ENCODE measurements at regions not wholly inside any gene's neighbourhood (a gene's known extent, or its start where the extent isn't known, plus 50 kb on each side); places are given as distances from the start of the nearest gene placed in this dataset.
"Not testable (repeated sequence)": the region's sequence is repeated elsewhere in the genome, so short reads cannot be mapped to it uniquely, and the experiment has no call there.

DNA sequence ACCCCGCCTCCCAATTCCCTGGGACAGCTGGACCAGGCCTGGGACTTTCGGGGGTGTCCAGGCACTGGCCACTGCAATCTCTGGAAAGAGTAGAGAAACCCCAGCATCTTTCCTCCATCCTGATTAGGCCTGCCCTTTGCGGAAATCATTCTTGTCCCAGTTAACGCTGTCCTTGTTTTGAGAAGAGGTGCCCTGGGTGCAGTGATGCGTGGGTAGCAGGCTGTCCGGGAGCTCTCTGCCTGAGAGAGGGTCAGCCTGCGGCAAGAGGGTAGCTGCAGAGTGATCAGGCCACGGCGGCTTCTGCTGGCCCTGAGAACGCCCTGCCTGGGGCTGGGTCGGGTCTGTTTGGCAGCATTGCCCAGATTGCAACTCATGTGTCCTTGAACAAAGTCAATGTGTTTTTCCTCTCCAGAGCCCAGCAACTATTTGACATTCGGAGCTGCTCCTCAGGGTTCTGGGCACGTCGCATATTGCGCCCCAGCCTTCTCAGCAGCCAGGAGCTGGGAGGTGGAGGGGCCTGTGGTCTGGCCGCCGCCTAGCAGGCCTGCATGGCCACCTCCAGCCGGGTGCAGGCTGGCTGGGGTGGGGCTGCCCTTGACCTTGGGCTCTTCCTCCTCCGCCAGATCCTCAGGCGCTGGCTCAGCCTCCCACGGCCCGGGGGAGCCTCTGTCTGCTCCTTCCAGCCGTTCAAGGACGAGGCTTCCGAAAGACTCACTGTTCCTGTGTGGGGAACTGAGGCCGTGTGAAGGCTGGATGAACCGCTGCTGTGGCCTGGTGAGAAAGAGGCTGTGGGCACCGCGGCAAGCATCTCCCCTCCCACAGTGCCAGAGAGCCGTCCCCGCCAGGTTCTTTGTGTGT, 150.1 kb upstream of the ZNF469 start:
- not testable (repeated sequence) for DNase-seq

DNA sequence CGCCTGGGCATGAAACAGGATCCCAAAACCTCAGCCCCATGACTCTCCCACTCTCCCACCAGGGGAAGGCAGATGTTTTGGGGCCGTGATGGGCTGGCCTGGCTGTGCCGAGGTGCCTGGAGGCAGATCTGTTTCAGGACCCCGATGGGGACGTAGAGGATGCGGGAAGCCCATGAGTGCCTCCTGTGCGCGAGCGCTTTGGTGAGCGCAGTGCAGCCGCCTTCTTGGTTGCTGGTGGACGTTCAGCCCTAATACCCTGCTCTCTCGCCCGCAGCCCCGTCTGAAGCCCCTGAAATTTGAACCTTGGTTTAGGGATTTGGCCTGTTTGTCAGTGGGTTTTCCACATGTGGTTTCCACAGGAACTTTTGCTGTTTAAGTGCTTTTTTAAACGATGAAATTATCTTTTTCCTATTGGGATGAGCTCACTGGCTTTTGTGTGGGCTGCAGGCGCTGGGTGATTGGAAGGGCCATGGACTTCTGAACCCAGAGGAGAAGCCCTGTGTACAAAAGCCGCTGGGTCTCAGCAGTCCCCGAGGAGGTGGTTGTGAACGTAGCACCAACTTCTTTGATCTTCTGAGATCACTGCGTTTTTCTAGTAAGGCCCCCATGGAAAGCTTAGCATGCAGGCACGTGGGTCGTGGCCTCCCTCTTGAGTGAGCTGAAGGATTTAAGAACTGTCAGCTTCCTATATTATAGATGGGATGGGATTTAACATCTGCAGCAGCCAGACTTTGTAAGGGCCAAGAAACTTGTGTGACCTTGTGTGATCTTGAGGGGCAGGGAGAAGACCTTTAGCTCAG, 148.9 kb upstream of the ZNF469 start:
- not testable (repeated sequence) for DNase-seq

DNA sequence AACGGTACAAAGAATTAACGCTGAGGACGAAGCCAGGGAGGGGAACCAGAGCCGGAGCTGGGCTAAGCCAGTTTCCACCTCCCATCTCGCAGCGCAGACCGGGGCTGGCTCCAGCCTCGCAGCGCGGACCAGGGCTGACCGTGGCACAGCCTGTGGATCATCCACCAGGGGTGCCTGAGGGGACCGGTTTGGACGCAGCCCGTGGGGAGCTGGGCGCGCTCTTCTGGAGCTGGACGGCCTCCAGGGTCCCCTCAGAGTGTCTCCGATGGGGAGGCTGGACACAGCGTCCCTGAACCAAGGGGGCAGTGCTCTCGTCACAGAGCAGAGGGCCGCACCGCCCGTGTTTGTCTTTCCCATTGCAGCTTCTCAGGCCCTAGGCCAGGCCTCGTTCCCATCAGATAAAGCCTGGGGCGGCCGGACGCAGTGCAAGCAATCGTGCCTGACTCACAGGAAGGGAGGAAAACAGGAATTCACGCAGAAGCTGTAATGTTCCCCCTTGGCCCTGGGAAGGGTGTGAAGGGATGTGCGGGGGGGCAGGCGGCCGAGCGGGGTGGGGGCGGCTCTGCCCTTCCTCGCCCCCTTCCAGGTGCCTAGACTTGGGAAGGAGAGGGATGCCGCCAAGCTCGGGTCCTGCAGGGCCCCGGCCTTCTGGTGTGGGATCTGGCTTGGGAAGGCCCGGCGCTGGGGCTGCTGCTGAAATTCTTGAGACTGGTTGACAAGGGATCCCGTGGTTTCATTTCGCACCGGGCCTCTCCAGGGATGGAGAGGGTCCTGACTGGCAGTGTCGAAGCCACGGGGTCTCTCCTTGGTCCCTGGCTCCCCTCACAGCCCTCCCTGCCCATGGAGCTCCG, 148.1 kb upstream of the ZNF469 start:
- peak; percentile 19 for DNase-seq

DNA sequence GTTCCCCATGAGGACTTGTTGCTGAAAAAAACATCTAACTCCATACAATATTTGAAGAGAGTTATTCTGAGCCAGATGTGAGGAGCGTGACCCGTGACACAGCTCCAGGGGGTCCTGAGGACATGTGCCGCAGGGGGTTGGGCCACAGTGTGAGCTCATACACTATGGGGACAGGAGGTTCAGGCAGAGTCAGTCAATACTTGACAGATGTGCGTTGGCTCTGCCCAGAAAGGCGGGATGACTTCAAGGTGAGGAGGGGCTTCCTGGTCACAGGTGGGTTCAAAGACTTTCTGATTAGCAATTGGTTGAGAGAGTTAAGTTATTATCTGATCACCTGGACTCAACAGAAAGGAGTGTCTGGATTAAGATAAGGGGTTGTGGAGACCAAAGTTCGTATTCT, 147.1 kb upstream of the ZNF469 start:
- DNase-seq = not testable (repeated sequence)

DNA sequence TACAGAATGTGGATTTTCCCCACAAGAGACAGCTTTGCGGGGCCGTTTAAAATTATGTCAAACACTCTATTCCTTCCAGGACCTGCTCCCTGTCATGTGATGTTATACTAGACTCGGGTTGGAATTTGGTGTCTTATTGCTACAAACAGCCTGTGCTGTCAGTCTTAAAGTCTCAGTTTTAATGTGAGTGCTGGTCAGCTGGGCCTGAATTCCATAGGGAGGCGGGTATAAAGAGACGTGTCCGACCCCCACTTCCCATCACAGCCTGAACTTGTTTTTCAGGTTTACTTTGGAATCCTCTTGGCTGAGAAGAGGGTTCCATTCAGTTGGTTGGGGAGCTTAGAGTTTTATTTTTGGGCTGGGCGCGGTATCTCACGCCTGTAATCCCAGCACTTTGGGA, 146.5 kb upstream of the ZNF469 start:
- DNase-seq = not testable (repeated sequence)

DNA sequence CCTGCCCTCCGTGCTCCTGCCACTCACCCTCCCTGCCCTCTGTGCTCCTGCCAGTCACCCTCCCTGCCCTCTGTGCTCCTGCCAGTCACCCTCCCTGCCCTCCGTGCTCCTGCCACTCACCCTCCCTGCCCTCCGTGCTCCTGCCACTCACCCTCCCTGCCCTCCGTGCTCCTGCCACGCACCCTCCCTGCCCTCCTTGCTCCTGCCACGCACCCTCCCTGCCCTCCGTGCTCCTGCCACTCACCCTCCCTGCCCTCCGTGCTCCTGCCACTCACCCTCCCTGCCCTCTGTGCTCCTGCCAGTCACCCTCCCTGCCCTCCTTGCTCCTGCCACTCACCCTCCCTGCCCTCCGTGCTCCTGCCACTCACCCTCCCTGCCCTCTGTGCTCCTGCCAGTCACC, 145.4 kb upstream of the ZNF469 start:
- DNase-seq = not testable (repeated sequence)

DNA sequence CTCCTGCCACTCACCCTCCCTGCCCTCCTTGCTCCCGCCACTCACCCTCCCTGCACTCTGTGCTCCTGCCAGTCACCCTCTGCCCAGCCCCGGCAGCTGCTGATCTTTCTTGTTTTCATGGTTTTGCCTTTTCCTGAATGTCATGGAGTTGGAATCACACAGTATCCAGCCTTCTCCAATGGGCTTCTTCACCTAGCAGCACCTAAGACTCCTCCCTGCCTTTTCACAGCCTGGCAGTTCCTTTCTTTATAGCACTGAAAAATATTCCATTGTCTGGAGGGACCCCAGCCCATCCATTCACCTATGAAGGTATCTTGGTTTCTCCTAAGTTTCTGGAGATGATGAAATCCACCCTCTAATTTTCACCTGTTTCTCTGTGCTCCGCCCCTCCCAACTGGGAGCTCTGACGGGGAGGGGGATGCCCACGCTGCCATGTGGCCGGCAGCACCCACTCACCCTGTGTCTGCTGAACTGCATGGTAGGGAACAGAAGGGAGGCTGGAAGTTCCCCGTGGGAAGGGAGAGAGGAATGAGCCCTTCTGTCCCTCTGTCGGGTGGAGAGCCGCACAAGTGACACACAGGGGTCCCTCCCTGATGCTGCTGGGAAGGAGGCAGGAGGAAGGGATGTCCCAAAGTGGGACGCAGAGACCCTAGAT, 144.9 kb upstream of the ZNF469 start:
- DNase-seq = not testable (repeated sequence)

DNA sequence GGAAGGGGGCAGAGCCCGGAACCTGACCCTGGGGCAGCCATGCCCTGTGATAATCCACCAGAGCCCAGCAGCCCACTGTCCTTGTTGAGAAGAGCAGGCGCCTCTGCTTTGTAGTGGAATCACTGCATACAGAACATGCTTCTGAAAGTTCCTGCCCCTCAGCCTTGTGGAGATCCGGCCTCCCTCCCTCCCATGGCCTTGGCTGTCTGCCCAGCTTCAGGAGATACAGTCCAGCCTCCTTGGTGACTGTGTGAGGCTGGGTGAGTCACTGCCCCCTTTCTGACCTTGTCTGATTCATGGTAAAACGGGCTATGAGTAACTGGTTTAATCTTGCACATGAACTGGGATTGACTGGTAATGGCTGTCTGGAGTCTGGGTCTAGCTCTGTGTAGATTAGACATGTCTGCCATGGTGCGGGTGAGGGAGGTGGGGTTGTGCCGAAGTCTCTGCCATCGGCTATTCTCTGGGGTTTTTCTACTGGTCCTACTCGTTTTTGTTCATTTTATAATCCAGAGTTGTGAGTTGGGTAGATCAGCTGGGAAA, 144.0 kb upstream of the ZNF469 start:
- DNase-seq = peak; percentile 94

DNA sequence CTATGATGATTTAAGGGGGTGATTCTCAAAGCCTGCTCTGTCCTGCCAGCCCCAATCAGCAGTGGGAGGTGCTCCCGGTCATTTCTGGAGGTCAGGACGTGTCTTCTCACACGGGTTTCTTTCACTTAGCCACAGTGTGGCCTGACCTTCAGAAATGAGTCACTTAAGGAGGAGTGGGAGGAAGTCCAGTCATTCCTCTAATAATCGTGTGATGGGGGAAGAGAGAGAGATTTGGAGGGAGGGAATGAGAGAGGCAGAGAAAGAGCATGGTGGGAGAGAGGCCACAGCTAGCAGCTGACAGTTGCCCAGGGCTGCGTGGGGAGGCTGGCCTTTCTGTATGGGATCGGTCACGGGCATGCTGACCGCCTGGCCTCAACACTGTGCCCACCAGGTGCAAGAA, 142.6 kb upstream of the ZNF469 start:
- peak; percentile 86 for DNase-seq

DNA sequence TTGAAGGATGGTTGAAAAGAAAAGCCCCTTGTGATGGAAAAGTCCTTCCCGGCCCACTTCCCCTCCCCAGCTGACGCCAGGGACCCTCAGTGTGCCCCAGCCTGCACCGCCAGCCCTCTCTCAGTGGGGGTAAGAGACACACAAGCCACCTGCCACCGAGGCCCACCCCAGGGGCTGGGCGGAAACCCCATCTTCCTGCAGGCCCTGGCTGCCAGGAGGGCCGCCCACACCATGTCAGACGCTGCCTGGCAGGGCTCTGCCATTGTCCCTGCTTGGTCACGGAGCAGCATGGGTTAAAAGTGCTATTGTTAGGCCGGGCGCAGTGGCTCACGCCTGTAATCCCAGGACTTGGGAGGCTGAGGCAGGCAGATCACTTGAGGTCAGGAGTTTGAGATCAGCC, 142.0 kb upstream of the ZNF469 start:
- not testable (repeated sequence) for DNase-seq

DNA sequence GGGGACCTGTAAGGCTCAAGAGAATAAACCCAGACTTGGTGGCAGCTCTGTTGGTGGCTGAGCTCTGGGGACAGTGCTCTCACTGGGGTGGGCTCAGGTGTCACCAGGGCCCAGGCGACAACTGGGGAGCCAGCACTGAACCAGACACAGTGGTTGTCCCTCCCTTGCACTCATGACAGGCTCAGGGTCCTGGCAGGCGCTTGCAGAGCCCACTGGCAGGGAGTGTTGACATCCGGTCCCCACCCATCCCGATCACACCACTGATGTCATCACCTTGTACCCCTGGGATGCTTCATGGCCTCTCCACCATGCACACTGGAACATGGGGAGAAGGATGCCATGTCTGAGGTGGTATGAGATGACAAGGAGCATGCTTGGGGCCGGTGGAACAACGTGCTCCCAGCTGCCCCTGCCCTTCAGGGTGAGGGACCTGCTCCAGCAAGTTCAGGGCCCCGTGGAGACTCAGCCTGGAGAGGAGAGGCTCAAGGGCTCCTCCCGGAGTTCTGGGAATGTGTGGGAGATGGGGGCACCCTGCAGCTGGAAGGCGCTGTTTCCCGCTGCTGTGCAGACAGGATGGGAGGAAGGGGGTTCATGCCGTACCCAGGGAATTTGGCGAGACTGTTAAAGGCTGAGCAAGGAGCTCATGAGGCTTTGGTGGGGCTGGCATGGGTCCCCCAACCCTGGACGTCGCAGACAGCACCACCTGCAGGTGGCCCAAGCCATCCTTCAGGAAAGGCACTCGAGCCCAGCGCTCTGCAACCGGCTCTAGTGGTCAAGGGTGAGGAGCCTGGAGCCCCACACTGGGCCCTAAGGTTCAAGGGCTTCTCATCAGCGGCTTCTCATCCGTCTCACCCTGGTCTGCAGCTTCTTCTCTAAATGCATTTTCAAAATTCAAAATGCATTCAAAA, 141.1 kb upstream of the ZNF469 start:
- not testable (repeated sequence) for DNase-seq

DNA sequence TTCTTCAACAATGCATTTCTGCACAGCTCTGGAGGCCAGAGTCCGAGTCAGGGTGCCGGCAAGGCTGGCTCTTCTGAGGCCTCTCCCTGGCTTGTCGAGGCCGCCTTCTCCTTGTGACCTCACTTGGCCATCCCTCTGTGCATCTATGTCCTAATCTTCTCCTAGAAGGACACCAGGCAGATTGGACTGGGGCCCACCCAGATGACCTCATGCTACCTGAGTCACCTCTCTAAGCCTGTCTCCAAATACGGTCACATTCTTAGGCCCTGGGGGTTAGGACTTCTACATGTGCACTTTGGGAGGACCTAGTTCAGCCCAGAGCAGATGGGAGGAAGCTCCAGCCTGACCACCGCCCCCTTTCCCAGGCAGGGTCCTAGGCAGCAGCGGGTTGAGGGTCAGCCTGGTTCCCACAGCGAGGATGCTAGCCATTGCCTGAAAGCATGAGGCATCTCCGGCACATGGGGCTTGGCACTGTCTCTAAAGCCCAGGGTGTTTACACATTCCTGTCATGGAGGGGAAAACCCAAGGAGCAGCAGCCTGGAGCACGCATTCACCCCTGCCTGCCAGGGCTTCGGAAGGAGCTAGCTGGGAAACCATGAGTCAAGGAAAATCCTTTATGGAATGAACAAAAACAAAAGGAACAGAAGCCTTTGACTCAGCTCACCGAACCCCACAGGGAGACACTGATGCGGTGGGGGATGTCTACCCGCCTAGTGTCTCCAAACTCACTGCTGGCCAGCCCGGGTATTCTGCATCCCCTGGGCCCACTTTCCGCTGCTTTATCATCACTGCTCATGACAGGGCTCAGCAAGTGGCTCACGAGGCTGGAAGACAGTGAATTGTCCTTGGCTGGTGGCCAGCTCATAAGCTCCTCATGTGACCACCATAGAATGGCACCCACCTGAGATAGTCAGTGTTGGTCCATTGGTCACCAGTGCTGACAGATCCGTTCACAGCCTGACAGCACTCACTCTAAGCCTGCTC, 140.2 kb upstream of the ZNF469 start:
- DNase-seq = peak; percentile 85

DNA sequence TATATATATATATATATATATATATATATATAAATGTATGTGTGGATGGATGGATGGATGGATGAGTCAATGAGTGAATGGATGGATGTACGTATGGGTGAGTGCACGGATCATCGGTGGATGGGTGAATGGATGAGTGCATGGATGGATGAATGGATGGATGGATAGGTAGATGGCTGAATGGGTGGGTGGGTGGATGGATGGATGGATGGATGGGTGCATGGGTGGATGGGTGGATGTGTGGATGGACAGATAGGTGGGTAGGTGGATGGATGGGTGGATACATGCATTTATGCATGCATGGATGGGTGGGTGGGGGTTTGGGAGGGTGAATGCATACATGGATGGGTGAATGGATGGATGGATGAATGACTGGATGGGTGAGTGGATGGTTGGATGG, 138.8 kb upstream of the ZNF469 start:
- DNase-seq = not testable (repeated sequence)

DNA sequence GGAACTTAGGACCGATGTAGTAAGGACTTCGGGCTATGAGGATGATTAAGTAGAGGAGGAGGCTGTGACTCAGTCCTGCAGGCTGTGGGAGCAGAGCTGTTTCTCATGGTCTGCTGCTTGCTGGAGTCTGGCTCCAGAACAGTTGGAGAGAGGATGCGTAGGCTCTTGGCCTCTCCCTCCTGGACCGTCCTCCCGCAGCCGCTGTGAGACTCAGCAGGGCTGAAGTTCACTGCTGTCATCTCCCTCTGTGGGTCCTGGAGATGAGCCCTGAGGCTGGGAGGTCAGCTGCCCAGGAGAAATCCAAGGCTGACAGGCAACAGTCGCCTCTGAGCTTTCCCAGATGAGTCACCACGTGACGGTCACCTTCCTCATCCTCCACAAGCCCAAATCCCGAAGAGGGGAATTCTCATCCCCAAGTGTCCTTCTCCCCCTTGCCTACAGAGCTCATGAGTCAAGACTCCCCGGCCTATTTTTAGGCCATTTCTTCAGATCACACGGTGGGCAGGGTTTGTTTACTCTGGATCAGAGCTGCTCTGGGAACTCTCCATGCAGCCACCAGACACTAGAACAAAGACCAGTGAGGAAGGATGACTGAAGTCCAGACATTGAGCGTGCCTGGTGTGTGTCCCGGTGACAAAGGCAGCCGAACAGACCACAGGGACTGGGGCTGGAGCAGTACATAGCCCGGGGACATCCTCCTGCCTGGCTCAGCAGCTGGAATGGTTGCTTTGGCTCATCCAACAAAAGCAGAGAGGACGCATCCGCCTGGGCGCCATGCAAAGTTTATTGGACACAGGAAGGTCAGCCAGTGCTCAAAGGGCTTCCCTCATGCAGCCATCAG, 137.3 kb upstream of the ZNF469 start:
- peak; percentile 92 for DNase-seq

DNA sequence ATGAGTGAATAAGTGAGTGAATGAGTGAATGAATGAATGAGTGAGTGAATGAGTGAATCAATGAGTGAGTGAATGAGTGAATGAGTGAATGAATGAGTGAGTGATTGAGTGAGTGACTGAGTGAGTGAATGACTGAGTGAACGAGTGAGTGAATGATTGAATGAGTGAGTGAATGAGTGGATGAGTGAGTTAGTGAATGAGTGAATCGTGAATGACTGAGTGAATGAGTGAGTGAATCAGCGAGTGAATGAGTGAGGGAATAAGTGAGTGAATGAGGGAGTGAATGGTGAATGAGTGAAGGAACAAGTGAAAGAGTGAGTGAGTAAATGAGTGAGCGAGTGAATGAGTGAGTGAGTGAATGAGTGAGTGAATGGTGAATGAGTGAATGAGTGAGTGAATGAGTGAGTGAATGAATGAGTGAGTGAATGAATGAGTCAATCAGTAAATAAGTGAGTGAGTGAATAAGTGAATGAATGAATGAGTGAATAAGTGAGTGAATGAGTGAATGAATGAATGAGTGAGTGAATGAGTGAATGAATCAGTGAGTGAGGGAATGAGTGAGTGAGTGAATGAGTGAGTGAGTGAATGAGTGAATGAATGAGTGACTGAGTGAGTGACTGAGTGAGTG, 135.7 kb upstream of the ZNF469 start:
- not testable (repeated sequence) for DNase-seq

DNA sequence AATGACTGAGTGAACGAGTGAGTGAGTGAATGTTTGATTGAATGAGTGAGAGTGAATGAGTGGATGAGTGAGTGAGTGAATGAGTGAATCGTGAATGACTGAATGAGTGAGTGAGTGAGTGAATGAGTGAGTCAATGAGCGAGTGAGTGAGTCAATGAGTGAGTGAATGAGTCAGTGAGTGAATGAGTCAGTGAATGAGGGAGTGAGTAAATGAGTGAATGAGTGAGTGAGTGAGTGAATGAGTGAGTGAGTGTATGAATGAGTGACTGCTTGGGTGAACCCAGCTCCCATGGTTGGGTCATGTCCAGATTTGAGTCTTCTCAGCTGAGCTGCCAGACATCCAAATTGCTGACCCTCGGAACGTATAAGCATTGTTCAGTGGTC, 135.2 kb upstream of the ZNF469 start:
- DNase-seq = not testable (repeated sequence)

DNA sequence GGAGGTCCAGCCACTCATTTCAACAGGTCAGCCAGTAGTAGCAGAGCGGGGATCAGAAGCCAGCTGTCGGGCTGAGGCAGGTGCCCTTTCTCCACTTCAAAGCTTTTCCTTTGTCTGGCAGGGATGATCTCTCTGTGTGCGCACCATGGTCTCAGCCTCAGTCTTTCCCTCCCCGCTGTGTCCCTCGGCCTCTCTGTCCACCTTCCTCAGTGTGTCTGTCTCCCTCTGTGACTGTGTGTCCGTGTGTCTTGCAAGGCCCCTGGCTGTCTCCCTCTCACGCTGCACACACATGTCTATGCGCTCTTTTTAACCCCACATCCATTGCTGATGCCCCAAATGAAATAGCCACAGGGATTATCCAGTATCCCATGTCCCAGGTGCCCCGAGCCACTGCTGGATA, 134.0 kb upstream of the ZNF469 start:
- DNase-seq = not testable (repeated sequence)

DNA sequence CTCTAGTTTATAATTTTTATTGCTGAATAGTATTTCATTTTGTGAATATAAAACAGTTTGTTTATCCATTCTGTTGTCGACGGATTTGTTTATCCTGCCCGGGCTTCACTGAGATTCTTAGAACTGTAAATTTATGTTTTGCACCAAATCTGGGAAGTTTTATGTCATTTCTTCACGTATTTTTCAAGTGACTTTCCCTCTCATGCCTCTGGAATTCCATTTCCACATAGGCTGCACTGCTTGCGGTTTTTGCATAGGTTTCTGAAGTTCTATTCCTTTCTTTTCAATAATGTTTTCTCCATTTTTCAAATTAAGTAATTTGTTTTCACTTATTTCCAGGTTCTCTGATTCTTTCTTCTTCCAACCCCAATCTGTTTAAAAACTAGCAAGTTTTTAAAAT, 132.4 kb upstream of the ZNF469 start:
- DNase-seq = not testable (repeated sequence)

Data from NCI-H226 (cell line).